Spleen (tissue), 7 donors: ENCODE measurements at regions not wholly inside any gene's neighbourhood (a gene's known extent, or its start where the extent isn't known, plus 50 kb on each side); places are given as distances from the start of the nearest gene placed in this dataset.

ENCODE experiments used
- POLR2A ChIP-seq, 3 donors: fragments of 450-650 bp; IDR thresholded peaks; one replicate each; pipeline ENCODE4 v1.5.1; 2017; ENCODE audit warnings: antibody characterized with exemption in 3 of 3, mild to moderate bottlenecking in 1 of 3
- TF ChIP-seq, protein P1 (sequence below), 11 experiments: fragments of 200-600 bp in 7 of 11; fragments of 450-650 bp in 4 of 11; sonication (generic) in 4 of 11; IDR thresholded peaks in 8 of 11; conservative IDR thresholded peaks in 3 of 11; 1 replicate in 7 of 11; 2 replicates in 4 of 11; pipeline versions ENCODE4 v1.4.0 to v1.8.0; 2016 to 2021; ENCODE audit warnings: antibody characterized with exemption in 11 of 11, inconsistent platforms in 4 of 11, mild to moderate bottlenecking in 1 of 11
- donor health status: DM: no; HTN: no; CAD: no; lungs with moderate emphysema.
- donor health status: DM: no; HTN: no; CAD: no.
- donor health status: DM: no; HTN: no; CAD: no.

DNA sequence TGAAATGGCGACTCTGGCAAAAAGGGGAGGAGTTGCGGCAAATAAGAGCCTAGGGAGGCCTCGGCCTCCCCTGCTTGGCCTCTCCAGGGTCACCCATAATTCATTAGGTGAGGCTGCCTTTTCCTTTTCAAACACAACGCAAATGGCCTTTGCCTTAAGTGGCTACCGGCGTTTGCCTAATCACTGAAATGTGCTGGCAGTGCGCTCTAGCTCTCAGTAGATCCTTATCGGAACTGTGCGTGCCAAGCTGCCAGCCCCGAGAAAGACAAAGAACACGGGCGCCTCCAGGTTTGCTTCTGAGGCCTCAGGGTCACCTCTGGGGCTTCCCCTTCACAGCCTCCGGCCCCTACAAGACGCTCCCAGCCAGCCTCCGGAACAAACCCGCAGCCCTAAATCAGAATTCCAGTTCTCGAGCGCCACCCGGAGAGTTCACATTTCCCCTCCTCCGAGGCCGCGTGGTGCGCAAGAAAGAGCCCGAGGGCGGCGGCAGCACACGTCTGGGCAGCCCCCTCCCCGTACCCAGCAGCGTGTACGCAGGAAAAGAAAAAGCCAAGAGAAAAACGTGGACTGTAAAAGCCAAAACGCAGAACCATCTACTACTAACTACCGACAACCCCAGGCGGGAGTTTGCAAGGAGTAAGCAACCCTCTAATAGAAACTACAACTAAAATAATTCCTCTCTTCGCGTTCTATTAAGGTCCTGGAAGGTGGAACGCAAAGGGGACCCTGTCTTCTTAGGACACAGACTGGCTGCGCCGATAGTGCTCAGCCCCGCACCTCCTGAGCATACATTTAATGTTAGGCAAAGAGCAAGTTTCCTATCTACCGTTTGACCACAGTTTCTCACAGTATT lies 76.5 kb upstream of the BCOR start:
- no peak for TF ChIP-seq POLR2A (IDR thresholded peaks at IDR 0.05)
- TF ChIP-seq, protein P1, sequence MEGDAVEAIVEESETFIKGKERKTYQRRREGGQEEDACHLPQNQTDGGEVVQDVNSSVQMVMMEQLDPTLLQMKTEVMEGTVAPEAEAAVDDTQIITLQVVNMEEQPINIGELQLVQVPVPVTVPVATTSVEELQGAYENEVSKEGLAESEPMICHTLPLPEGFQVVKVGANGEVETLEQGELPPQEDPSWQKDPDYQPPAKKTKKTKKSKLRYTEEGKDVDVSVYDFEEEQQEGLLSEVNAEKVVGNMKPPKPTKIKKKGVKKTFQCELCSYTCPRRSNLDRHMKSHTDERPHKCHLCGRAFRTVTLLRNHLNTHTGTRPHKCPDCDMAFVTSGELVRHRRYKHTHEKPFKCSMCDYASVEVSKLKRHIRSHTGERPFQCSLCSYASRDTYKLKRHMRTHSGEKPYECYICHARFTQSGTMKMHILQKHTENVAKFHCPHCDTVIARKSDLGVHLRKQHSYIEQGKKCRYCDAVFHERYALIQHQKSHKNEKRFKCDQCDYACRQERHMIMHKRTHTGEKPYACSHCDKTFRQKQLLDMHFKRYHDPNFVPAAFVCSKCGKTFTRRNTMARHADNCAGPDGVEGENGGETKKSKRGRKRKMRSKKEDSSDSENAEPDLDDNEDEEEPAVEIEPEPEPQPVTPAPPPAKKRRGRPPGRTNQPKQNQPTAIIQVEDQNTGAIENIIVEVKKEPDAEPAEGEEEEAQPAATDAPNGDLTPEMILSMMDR (IDR thresholded peaks at IDR 0.05 in 8 of 11, conservative IDR thresholded peaks at IDR 0.05 in 3 of 11), result no peak
